Cardiac fibroblast (primary cell): ENCODE measurements at regions not wholly inside any gene's neighbourhood (a gene's known extent, or its start where the extent isn't known, plus 50 kb on each side); places are given as distances from the start of the nearest gene placed in this dataset.

Source experiments
- DNase-seq, 2 donors: peaks; one replicate each; pipeline versions ENCODE4 v3.0.0 to v3.0.0-alpha.2; 2010; ENCODE audit warnings: low read depth in 2 of 2
- H3K4me3 ChIP-seq, 2 donors: replicated peaks in 1 of 2; 1 replicate in 1 of 2; 2 replicates in 1 of 2; pipeline ENCODE4 v1.5.1; 2011; ENCODE audit warnings: low read depth in 2 of 2, low read length in 2 of 2, mild to moderate bottlenecking in 2 of 2, moderate library complexity in 1 of 2
- CTCF ChIP-seq: IDR thresholded peaks from one replicate; pipeline ENCODE4 v1.5.1; 2011; ENCODE audit warnings: low read depth, mild to moderate bottlenecking, low read length, inconsistent platforms

DNA sequence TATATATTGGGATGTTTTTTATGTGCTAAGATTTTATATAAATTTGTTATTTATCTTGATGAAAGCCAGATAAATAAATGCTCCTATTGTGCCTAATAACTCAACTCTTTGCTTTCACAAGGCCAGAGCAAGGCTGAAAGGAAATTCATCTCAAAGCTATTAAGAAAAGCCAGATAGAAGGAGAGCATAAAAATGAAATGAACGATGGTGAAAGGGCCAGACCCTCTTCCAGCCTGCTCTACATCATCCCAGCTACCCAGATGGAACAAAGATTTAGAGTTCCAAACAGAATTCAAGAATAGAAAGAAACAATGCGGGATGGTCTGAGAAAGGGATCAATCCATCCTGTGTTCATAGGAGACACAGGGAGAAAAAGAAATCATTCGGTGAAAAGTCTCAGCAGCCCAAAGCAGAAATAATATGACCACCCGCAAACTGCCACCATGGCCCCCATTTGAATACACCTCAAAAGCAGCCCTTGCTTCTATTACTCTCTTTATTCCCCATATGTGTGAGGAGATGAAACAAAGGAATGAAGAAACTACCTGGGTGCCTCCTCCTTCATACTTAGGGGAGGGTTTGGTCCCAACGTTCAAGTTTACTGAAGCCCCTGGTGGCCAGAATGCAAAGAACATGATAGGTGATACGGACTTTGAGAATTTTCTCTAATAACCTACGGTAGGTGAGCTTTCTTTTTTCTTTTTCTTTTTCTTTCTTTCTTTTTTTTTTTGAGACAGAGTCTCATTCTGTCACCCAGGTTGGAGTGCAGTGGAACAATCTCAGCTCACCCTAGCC lies 110.1 kb upstream of the FBXO11 start:
- no peak overlapping the region for H3K4me3 ChIP-seq
- TF ChIP-seq CTCF: peak; percentile 31
- DNase-seq: no peak

DNA sequence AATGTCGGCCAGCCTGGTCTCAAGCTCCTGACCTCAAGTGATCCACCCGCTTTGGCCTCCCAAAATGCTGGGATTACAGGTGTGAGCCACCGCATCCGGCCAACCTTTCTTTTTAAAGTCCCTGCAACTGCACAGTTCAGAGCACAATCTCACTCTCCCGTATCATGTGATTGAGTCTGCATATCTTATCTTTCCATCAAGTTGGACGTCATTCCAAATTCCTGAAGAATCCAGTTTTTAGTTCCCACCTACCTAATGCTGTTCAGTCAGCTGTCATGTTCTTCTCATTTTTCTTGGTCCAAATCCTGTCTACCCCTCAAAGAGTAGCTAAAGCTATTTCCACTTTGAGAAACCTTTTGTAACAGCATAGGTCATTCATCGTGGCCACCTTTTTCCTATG lies 110.8 kb upstream of the FBXO11 start:
- TF ChIP-seq CTCF: no peak
- no peak for DNase-seq
- no peak overlapping the region for H3K4me3 ChIP-seq

- no peak for TF ChIP-seq CTCF
- H3K4me3 ChIP-seq: no peak overlapping the region
- DNase-seq: no peak
Measured at GRCh38 chr2:48018480-48018879, 112.2 kb upstream of the FBXO11 start.

DNA sequence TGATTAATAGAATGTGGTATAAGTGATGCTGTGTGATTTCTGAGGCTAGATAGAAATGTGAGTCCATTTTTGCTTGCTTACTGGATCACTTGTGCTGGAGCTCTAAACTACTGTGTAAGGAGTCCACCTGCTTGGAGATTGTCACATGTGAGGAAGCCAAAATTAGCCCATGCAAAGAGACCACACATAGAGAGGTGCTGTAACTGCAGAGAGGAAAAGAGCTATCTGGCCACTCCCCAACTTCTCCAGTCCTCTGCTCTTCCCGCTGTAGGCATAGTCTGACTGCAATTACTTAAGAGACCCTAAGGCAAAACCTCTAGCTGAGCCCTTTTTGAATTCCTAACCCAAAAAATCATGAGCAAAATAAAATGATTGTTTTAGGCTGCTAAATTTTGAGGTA lies 120.6 kb upstream of the FBXO11 start:
- no peak for TF ChIP-seq CTCF
- H3K4me3 ChIP-seq: no peak overlapping the region
- DNase-seq: no peak

GRCh38 chr2:48032765-48033164 lies 126.5 kb upstream of the FBXO11 start:
- no peak for TF ChIP-seq CTCF
- DNase-seq: no peak
- no peak overlapping the region for H3K4me3 ChIP-seq

- no peak for DNase-seq
- no peak for TF ChIP-seq CTCF
- no peak overlapping the region for H3K4me3 ChIP-seq
Measured at GRCh38 chr2:48034295-48034694, 128.0 kb upstream of the FBXO11 start.

- H3K4me3 ChIP-seq: no peak overlapping the region
- no peak for DNase-seq
- no peak for TF ChIP-seq CTCF
Measured at GRCh38 chr2:48036312-48036711, 130.0 kb upstream of the FBXO11 start.
